PC-3 (cell line): ENCODE measurements at regions not wholly inside any gene's neighbourhood (a gene's known extent, or its start where the extent isn't known, plus 50 kb on each side); places are given as distances from the start of the nearest gene placed in this dataset.
"Not testable (repeated sequence)": the region's sequence is repeated elsewhere in the genome, so short reads cannot be mapped to it uniquely, and the experiment has no call there.

ENCODE experiments used
- ATAC-seq: fragments of 200-7000 bp; cut with Tn5 transposase; 2 replicates; pipeline ENCODE4 v1.9.1; 2020; ENCODE audit warnings: mild to moderate bottlenecking, moderate library complexity
- BruUV-seq: library from RNA; stranded (reverse); fragments of 400-500 nt; replicated peaks from 2 replicates; lab custom pipeline; 2021; lab: Mats Ljungman, UMichigan
- CTCF ChIA-PET: fragments of 300-600 bp; sonication (Branson Sonifier 250); formaldehyde crosslinking; loops from one replicate; lab custom pipeline; 2022; ENCODE audit warnings: antibody characterized with exemption; lab: Charles Lee
- POLR2A ChIA-PET: fragments of 300-600 bp; sonication (Branson Sonifier 250); formaldehyde crosslinking; loops from one replicate; lab custom pipeline; 2022; ENCODE audit warnings: antibody characterized with exemption; ENCODE audit not compliant: unreplicated experiment; lab: Charles Lee
- DNase-seq: peaks from one replicate; pipeline ENCODE4 v3.0.0-alpha.2; 2015
- H2AFZ ChIP-seq: fragments of 300-600 bp; sonication (generic); 2 replicates; pipeline ENCODE4 v1.6.0; 2016; ENCODE audit warnings: antibody characterized with exemption, low read length
- H3F3A ChIP-seq: fragments of 300-600 bp; sonication (generic); one replicate; pipeline ENCODE4 v1.6.0; 2017; ENCODE audit warnings: antibody characterized with exemption, low read length, control low read depth, mild to moderate bottlenecking; ENCODE audit not compliant: unreplicated experiment
- H3K27ac ChIP-seq: fragments of 300-600 bp; sonication (generic); 2 replicates; pipeline ENCODE4 v1.5.1; 2016; ENCODE audit warnings: mild to moderate bottlenecking, low read length
- H3K27me3 ChIP-seq: fragments of 300-600 bp; sonication (generic); 2 replicates; pipeline ENCODE4 v1.6.1; 2016; ENCODE audit warnings: low read length, mixed read lengths
- H3K36me3 ChIP-seq: fragments of 300-600 bp; sonication (generic); 2 replicates; pipeline ENCODE4 v1.6.1; 2016; ENCODE audit warnings: low read depth, mixed run types, low read length, mixed read lengths
- H3K4me1 ChIP-seq: fragments of 300-600 bp; sonication (generic); 2 replicates; pipeline ENCODE4 v1.5.1; 2016; ENCODE audit warnings: low read length; ENCODE audit not compliant: insufficient read depth
- H3K4me2 ChIP-seq: fragments of 300-600 bp; sonication (generic); 2 replicates; pipeline ENCODE4 v1.6.0; 2016; ENCODE audit warnings: low read length
- H3K4me3 ChIP-seq: fragments of 300-600 bp; sonication (generic); 2 replicates; pipeline ENCODE4 v1.5.1; 2016; ENCODE audit warnings: mild to moderate bottlenecking, low read length, mixed read lengths
- H3K79me2 ChIP-seq: fragments of 300-600 bp; sonication (generic); 2 replicates; pipeline ENCODE4 v1.6.1; 2017; ENCODE audit warnings: low read length, mixed read lengths
- H3K9ac ChIP-seq: fragments of 300-600 bp; sonication (generic); 2 replicates; pipeline ENCODE4 v1.6.0; 2016; ENCODE audit warnings: mild to moderate bottlenecking, low read length
- H3K9me2 ChIP-seq: fragments of 300-600 bp; sonication (generic); replicated peaks from 2 replicates; pipeline ENCODE4 v1.6.1; 2016; ENCODE audit warnings: mixed run types, low read length, mixed read lengths
- H3K9me3 ChIP-seq: fragments of 300-600 bp; sonication (generic); 2 replicates; pipeline ENCODE4 v1.6.1; 2016; ENCODE audit warnings: low read length, mixed read lengths
- H4K20me1 ChIP-seq: fragments of 300-600 bp; sonication (generic); 2 replicates; pipeline ENCODE4 v1.6.1; 2016; ENCODE audit warnings: low read length, mixed read lengths
- CTCF ChIP-seq: fragments of 300-600 bp; sonication (generic); conservative IDR thresholded peaks from 2 replicates; pipeline ENCODE4 v1.5.1; 2017; ENCODE audit warnings: antibody characterized with exemption, low read depth, mild to moderate bottlenecking, low read length
- EZH2 ChIP-seq: fragments of 300-600 bp; sonication (generic); IDR thresholded peaks from one replicate; pipeline ENCODE4 v1.6.1; 2017; ENCODE audit warnings: antibody characterized with exemption, mild to moderate bottlenecking, low read length; ENCODE audit not compliant: unreplicated experiment
- EZH2phosphoT487 ChIP-seq: fragments of 300-600 bp; sonication (generic); IDR thresholded peaks from 2 replicates; pipeline ENCODE4 v1.6.1; 2018; ENCODE audit warnings: mild to moderate bottlenecking, antibody characterized with exemption, low read length, borderline replicate concordance
- intact Hi-C: fragments of 100-400 bp; cut with micrococcal nuclease; formaldehyde crosslinking; loops from 2 replicates; pipeline ENCODE4 v1.9.0; 2023

GRCh38 chr12:63450334-63450733 lies 218.0 kb downstream of the DPY19L2 start:
- ATAC-seq (no peak), DNase-seq (no peak)
- H3K27ac ChIP-seq = no peak overlapping the region
- no peak overlapping the region for H3K9ac ChIP-seq
- ChIA-PET POLR2A (no interaction called here), CTCF (no interaction called here)
- no peaks in the 10 kb centered on the region for H3K79me2 ChIP-seq
- H3K27me3 ChIP-seq = peaks cover 21% of the 10 kb centered on the region
- no TSS peak for BruUV-seq
- no peak overlapping the region for H2AFZ ChIP-seq
- intact Hi-C loops = no loop called here
- H3K4me3 ChIP-seq = no peak overlapping the region
- H3K9me2 ChIP-seq = no peaks in the 10 kb centered on the region
- no peaks in the 10 kb centered on the region for H3K4me1 ChIP-seq
- no peak for TF ChIP-seq EZH2
- no peak for TF ChIP-seq EZH2phosphoT487
- TF ChIP-seq CTCF = no peak
- no peaks in the 10 kb centered on the region for H4K20me1 ChIP-seq
- H3K9me3 ChIP-seq = no peaks in the 10 kb centered on the region
- H3F3A ChIP-seq = no peaks in the 10 kb centered on the region
- H3K36me3 ChIP-seq = no peaks in the 10 kb centered on the region
- H3K4me2 ChIP-seq = no peak overlapping the region

GRCh38 chr12:63445224-63445880 lies 222.9 kb downstream of the DPY19L2 start:
- intact Hi-C loops = no loop called here
- DNase-seq (no peak), ATAC-seq (no peak)
- no peak for TF ChIP-seq EZH2
- TF ChIP-seq CTCF = no peak
- no peak for TF ChIP-seq EZH2phosphoT487
- ChIA-PET POLR2A (no interaction called here), CTCF (no interaction called here)
- Histone ChIP-seq H3F3A (no peaks in the 10 kb centered on the region), H3K27me3 (peaks cover 44% of the 10 kb centered on the region), H3K36me3 (no peaks in the 10 kb centered on the region), H3K4me1 (no peaks in the 10 kb centered on the region), H3K27ac (no peak overlapping the region), H4K20me1 (no peaks in the 10 kb centered on the region), H3K9me2 (no peaks in the 10 kb centered on the region), H3K9me3 (no peaks in the 10 kb centered on the region), H2AFZ (no peak overlapping the region), H3K9ac (no peak overlapping the region), H3K4me2 (no peak overlapping the region), H3K79me2 (no peaks in the 10 kb centered on the region), H3K4me3 (no peak overlapping the region)
- no TSS peak for BruUV-seq

GRCh38 chr12:63440048-63440447 lies 228.2 kb downstream of the DPY19L2 start:
- H2AFZ ChIP-seq = no peak overlapping the region
- no TSS peak for BruUV-seq
- no peaks in the 10 kb centered on the region for H3K9me2 ChIP-seq
- peak; percentile 5 for DNase-seq
- no peaks in the 10 kb centered on the region for H3K79me2 ChIP-seq
- H3F3A ChIP-seq = no peaks in the 10 kb centered on the region
- no peaks in the 10 kb centered on the region for H4K20me1 ChIP-seq
- peaks cover 20% of the 10 kb centered on the region; the same call in 1 of the 2 replicates for H3K27me3 ChIP-seq
- no peak overlapping the region for H3K9ac ChIP-seq
- no peaks in the 10 kb centered on the region for H3K9me3 ChIP-seq
- H3K36me3 ChIP-seq = no peaks in the 10 kb centered on the region
- intact Hi-C loops = no loop called here
- ChIA-PET POLR2A (no interaction called here), CTCF (no interaction called here)
- H3K4me1 ChIP-seq = no peaks in the 10 kb centered on the region
- no peak overlapping the region for H3K27ac ChIP-seq
- no peak for TF ChIP-seq EZH2
- no peak for TF ChIP-seq CTCF
- H3K4me3 ChIP-seq = no peak overlapping the region
- no peak for ATAC-seq
- H3K4me2 ChIP-seq = no peak overlapping the region

GRCh38 chr12:63434384-63434783 lies 233.9 kb downstream of the DPY19L2 start:
- H3K27me3 ChIP-seq, H3K9ac ChIP-seq, H2AFZ ChIP-seq, H3F3A ChIP-seq, BruUV-seq, intact Hi-C loops, H3K9me2 ChIP-seq, POLR2A ChIA-PET, H3K9me3 ChIP-seq, H3K27ac ChIP-seq, DNase-seq, H4K20me1 ChIP-seq, CTCF ChIA-PET, H3K4me2 ChIP-seq, H3K4me3 ChIP-seq, ATAC-seq, H3K79me2 ChIP-seq, H3K4me1 ChIP-seq, H3K36me3 ChIP-seq: not testable (repeated sequence)
